GM19452 (cell line): ENCODE measurements at regions not wholly inside any gene's neighbourhood (a gene's known extent, or its start where the extent isn't known, plus 50 kb on each side); places are given as distances from the start of the nearest gene placed in this dataset.

ENCODE experiments used
- ATAC-seq: cut with Tn5 transposase; IDR thresholded peaks from one replicate; pipeline ENCODE4 v1.9.1; 2021; ENCODE audit not compliant: unreplicated experiment

GRCh38 chrX:113539599-113540356 lies 699.1 kb upstream of the AMOT start:
- no peak for ATAC-seq

- no peak for ATAC-seq
Observed at GRCh38 chrX:113529426-113530013, 688.9 kb upstream of the AMOT start.

GRCh38 chrX:113522814-113523213 lies 682.2 kb upstream of the AMOT start:
- peak; percentile 97 for ATAC-seq

GRCh38 chrX:113514906-113515305 lies 674.3 kb upstream of the AMOT start:
- no peak for ATAC-seq

- ATAC-seq, result no peak
Observed at GRCh38 chrX:113512700-113513395, 672.2 kb upstream of the AMOT start.

- no peak for ATAC-seq
Observed at GRCh38 chrX:113510586-113510985, 670.0 kb upstream of the AMOT start.

- ATAC-seq, result no peak
Observed at GRCh38 chrX:113492895-113493294, 652.3 kb upstream of the AMOT start.

- peak; percentile 74 for ATAC-seq
Observed at GRCh38 chrX:113473418-113473817, 632.8 kb upstream of the AMOT start.

GRCh38 chrX:113473015-113473414 lies 632.4 kb upstream of the AMOT start:
- ATAC-seq, result peak; percentile 65

GRCh38 chrX:113470166-113470565 lies 629.5 kb upstream of the AMOT start:
- ATAC-seq, result no peak

- ATAC-seq, result no peak
Observed at GRCh38 chrX:113457719-113458118, 617.1 kb upstream of the AMOT start.

- ATAC-seq, result no peak
Observed at GRCh38 chrX:113455582-113455981, 615.0 kb upstream of the AMOT start.

GRCh38 chrX:113429011-113429410 lies 588.4 kb upstream of the AMOT start:
- ATAC-seq, result no peak

- no peak for ATAC-seq
Observed at GRCh38 chrX:113422323-113422722, 581.7 kb upstream of the AMOT start.

- no peak for ATAC-seq
Observed at GRCh38 chrX:113421432-113421831, 580.8 kb upstream of the AMOT start.

GRCh38 chrX:113412106-113412505 lies 571.5 kb upstream of the AMOT start:
- ATAC-seq, result no peak

GRCh38 chrX:113408843-113409242 lies 568.2 kb upstream of the AMOT start:
- no peak for ATAC-seq

- ATAC-seq, result no peak
Observed at GRCh38 chrX:113400193-113400704, 559.6 kb upstream of the AMOT start.

- ATAC-seq, result no peak
Observed at GRCh38 chrX:113399506-113400192, 559.0 kb upstream of the AMOT start.

GRCh38 chrX:113392355-113392754 lies 551.7 kb upstream of the AMOT start:
- ATAC-seq, result no peak

GRCh38 chrX:113391875-113392274 lies 551.2 kb upstream of the AMOT start:
- ATAC-seq, result no peak
